Stimulated activated CD8-positive, alpha-beta memory T cell treated with anti-CD3 and anti-CD28 coated beads, Interleukin-4, amount 100 ng/mL, for 1 hour (primary cell): ENCODE measurements at regions not wholly inside any gene's neighbourhood (a gene's known extent, or its start where the extent isn't known, plus 50 kb on each side); places are given as distances from the start of the nearest gene placed in this dataset.
"Not testable (repeated sequence)": the region's sequence is repeated elsewhere in the genome, so short reads cannot be mapped to it uniquely, and the experiment has no call there.

Source experiments
- DNase-seq, 2 donors: peaks; one replicate each; pipeline ENCODE4 v3.0.0-alpha.2; 2020; ENCODE audit warnings: low read depth in 2 of 2, low spot score in 1 of 2

DNA sequence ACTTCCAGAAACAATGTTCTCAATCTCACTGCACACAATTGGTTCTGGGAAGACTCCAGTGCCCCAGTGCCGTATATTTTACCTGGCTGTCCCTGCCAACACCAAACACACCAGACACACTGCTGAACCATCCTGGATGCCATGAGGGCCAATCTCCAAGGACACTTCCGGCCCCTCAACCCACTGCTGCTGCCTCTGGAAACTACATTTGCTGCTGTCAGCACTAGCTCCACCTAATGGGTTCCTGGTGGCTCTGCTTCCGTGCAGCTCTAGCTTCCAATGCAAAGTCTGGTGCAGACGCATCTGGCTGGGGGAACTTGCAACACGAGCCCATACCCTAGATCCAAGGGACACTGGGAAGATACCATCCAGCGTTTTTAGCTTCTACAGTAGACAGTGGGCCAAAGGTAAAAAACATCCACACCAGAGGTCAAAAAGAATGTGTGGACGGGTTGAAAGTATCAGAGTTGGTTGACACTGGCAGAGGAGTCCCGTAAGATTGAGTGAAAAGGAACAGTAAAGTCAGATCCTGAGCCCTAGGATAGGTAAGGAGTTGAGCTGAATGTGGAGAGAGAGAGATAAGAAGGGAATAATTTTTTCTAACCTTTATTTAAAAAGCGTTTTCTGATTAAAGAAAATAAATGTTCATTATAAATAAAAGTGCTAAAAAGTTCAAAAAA lies 99.7 kb upstream of the KIF2A start:
- no peak for DNase-seq

DNA sequence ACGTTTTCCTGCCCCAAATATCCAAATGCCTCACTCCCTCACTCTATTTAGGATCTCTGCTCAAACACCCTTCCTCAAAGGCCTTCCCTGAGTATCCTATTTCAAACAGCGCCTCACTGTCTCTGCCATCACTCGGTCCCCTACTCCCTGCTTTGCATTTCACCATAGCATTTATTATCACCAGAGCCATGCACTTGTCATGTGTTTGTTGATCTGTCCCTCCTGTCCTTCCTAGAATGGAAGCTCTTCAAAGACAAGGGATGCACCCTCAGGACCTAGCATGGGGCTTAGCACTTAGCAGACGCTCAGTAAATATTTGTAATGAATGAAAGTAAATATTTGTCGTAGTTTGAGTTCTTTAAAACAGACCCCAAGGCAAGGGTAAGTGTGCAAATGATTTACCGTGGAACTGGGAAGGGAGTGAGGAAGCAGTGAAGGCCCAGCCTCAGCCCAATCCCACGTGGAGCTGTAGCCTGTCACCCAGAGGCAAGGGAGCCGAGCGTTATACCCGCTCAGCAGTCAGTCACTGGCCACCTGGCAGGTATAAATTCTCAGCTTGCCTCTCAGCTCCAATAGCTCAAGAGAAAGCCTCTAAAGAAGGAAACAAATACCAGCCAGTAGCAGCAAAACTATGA lies 97.7 kb upstream of the KIF2A start:
- no peak for DNase-seq

DNA sequence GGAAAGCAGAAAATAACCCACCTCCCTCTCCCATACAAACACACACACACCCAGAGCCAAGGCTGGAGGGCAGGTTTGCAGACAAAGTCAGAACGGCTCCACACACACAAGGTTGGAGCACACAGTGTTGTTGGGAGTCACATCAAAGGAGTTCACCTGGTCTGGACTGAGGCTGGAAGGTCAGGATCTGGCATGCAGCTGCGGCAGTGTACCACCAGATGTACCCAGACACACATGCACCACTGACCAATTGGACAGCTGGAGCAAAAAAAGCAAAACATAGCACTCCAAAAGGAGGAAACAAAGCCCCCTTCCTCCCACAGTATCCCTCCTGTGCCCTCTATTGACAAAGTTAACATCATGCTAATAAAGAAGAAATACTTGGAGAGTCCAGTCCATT lies 94.6 kb upstream of the KIF2A start:
- DNase-seq: no peak

DNA sequence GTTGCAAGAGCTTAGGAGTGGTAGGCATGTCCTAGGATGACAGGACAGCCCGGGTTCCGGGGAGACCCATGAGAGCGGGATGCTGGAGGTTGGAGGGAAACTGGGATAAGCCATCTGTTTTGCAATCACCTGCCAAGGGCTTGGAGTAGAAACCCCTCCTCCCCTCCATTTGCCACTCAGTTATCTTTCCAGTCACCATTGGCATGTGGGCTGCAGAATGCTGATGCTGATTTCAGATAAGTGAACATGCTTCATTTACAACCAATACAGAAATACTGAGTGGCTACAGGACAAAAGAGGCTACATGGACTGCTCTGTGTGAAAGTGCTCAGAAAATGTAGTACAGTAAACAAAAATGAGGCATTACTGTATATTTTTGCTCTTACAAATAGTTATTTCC lies 93.4 kb upstream of the KIF2A start:
- no peak for DNase-seq

DNA sequence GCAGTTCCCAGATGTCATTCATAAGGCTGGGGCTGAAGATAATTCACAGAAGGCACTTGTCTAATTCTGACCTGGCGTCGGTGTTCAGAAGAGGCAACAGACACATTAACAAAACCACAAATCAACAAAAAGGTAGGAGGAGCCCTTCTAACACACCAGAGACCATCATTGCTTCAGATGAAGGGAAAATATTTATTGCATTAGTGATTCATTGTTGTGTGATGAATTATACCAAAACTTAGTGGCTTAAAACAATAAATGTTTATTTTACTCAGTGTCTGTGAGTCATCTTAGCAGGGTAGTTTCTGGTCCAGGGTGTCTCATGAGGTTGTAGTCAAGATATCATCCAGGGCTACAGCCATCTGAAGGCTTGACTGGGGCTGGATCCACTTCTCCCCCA lies 91.3 kb upstream of the KIF2A start:
- DNase-seq: no peak

DNA sequence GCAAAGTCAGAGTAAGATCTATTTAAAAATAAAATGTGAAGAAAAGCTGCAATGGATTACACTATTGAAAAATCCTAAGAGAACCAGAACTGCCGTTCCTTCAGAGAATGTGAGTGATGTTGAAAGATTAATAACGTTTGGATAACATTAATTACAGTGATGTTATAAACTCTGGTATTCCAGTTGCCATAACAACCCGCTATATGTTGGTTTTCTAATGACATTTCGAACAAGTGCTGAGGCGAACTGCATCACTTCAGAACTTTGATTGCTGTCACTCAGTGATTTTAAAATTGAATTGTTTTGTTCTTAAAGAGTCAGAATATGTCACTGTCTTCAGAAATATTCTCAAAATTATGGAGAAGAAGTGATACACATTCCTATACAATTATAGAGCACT lies 89.4 kb upstream of the KIF2A start:
- DNase-seq: not testable (repeated sequence)

DNA sequence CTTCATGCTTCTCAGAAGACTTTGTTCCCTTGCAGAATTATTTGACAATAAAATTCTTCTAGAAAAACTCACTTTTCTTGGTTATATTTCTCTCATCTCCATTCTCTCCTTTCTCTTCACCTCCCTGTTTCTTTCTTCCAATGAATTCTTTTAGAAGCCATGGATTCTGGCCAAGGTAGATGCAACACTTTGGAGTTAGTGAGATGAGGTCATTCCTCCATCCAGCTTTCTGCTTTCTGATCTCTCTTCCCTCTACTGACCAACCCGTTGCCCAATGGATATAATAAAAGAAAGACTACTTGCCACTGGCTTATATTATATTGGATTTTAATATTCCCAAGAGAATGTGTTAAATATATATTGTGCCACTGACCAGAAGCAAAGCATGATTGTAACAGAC lies 88.9 kb upstream of the KIF2A start:
- DNase-seq: not testable (repeated sequence)

DNA sequence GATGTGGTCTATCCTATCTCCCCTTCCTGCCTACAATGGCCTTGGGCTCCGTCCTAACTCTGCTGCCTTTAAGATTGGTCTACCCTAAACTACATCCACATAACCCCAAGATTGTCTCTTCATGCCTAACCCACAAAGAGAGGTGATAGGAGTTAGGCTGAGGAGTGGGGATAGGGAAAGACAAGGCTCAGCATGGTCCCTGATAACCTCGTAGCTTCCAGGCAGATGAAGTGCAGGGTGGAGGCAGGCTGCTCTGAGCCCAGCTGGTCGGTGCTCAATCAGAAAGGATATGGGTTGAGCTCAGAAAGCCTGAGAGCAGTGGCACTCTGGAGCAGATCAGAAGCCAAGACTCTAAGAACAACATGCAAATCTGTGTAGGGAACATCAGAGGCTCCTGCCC lies 87.1 kb upstream of the KIF2A start:
- DNase-seq: not testable (repeated sequence)

DNA sequence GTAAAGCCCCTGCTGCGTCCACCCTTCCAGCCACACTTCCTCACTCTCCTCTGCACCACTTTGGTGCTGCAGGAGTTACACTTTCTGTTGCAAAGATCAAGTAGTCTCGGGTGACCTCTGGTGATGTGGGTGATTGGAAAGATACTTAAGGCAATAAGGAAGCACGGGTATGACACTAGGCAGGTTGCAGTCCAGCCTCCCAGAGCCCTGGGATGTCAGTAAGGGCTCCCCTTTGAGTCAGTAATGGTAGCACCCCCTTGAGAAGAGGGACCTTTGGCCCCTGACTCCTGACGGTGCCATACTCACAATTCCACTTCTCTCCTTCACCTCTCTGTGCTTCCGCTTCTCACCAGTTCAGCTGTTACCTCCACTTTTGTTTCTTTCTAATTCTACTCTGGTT lies 84.1 kb upstream of the KIF2A start:
- DNase-seq: not testable (repeated sequence)

DNA sequence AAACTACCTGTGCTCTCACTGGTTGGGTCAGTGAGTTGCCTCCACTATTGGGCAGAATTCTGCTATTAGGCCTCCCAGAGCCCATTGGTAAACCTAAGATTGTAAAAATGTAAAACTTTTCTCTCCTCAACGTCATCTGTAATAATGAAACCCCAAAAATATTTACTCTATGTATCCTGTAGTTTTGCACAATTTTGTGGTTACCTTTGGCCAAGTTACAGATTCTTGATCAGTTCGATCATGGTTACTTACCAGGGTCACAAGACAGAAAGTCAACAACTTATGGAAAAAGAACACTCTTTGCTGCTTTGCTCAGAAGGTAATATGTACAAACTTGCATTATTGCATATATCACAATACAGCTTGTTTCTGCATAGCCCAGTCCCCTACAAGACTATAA lies 83.7 kb upstream of the KIF2A start:
- not testable (repeated sequence) for DNase-seq

DNA sequence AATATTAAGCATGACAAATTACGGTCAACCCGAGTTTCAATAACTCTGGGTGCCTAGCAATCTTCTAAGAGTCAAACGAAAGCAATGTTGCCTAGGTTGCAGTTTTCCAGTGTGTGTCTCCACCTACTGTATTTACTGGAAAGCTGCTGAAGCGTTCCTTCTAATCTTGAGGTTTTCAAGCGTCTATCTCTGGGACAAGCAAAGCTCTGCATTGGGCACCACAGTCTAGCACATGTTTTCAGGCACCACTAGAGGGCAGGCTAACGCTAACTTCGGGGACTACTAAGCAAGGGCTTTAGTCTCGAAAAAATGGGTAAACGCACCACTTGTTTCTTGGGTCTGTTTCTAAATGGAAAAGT lies 82.7 kb upstream of the KIF2A start:
- peak; percentile 38 to 64 for DNase-seq

DNA sequence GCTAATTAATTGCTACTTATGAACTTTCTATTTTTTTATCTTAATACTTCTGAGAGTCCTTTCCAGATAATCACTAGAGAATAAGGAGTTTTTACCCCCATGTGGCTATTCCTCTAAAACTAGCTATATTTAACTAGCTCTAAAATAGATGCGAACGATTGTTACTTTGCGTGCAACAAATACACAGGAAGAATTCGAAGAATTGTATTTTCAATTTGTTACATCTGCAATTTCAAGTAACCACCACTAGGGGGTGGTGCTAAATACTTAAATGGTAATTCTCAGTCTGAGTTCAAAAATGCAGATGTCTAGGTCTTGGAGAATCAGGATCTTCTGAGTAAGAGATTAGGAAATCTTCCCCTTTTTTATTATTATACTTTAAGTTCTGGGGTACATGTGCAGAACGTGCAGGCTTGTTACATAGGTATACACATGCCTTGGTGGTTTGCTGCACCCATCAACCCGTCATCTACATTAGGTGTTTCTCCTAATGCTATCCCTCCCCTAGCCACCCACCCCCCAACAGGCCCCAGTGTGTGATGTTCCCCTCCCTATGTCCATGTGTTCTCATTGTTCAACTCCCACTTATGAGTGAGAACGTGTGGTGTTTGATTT lies 80.9 kb upstream of the KIF2A start:
- DNase-seq: not testable (repeated sequence)

DNA sequence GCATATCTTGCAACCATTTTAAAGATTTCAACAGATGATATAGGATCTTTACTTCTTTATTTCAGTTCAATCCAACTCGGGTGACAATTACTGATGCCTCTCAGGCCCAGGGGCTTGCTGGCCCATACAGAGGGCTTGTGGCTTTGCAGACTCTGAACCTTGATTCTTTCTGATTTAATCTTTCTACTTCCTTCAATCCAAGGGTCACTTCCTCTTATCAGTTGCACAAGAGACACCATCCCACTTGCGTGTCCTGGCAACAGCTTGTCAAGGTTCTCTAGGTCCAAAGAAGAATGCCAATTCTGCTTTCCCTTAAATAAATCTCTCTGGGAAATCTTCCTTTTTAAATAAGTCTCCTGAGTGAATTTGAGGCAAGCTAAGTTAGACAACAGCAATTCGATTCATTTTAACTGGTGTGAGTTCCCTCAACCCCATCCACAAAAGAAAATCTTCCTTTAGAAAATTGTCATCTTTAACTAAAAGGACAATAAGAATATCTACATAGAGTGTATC lies 75.1 kb upstream of the KIF2A start:
- DNase-seq: not testable (repeated sequence)

DNA sequence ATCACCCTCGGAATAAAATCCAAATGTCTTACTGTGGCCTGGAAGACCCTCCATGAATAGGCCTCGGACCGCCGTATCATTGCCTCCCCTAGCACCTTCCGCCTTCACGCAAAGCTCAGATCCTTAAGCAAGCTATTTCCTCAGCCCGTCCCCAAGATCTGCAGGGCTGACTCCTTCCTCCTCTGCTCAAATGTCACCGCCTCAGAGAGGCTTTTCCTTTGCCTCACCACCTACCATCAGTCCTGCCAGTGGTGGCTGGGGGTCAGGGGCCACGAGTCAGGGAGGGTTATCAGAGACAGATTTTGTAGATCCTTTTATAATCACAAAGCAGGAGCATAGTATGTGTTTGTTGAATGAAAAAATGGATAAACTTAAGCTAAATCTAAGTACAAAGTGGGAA lies 74.4 kb upstream of the KIF2A start:
- DNase-seq: no peak

DNA sequence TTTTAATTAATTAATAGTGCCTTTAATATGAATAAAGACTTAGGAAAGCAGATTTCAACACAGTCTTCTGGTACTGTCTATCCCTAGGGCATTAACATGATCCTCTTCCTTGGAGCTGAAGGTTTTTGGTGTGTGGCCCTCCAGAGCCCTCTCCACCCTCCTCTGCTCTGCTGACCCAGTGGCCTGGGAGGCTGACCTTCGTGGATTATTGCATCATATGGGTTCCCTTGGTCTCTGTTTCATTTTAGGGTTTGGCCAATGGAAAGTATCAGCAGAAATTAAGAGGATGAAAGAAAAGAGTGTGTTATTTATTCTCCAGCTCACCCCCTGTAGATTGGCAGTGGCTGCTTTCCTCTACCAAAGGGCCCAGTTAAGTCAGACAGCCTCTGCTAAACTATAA lies 73.8 kb upstream of the KIF2A start:
- DNase-seq: not testable (repeated sequence)

DNA sequence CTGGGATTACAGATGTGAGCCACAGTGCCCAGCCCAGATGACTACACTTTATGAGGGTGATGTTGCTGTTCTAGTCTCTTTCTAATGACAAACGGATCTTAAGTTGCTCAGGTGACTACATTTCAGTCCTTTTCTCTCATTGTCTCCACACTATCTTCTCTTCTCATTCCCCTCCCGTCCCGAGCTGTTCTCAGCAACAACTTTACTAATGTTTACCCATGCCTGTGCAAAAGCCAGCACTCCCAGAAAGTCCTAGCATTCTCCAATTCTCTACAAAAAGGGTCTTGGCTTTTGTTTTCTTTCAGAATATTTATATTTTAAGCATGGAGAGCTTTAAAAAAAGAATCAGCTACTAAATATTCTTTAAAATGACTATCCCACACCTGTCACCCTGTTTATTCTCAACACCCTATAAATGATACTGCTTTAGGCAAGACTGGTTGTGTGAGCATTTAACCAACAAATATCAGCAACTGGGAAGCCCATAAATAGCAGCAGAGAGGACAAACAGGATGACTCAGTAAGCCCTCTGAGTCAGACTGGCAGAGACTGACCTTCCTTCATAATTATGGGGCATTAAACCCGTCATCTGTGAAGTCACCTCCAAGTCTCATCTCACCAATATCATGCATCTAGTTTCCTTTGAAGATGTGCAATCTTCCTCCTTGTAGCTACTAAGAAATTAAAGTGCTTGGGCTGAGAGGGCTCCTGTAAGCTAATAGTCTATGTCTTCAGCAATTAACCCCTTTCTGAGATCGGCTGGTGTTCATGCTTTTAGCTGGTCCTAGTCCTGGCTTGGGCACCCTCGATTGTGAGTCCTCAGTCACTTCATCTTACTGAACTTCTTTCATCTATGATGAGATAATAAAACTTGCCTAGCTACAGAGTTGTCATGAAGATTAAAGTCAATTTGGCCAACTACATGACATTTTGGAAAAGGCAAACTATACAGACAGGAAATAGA lies 72.6 kb upstream of the KIF2A start:
- DNase-seq: not testable (repeated sequence)

DNA sequence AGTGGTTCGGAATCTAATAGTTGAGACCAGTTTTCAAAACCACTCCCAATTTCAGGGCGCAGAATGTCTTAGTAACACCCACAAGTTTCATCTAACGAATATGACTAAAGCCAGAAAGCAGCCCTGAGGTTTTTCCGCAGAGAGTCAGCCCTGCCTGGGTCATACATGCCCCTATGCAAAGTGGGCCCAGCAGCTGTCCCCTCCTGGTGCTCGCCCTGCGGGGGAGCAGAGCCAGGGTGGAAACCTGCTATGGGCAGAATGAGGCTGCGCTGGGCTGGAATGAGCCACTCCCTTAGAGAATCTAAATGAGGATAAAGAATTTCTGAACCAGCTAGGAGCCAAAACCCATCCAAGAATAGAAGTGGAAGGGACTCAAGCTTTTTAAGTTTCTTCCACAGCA lies 69.4 kb upstream of the KIF2A start:
- not testable (repeated sequence) for DNase-seq

DNA sequence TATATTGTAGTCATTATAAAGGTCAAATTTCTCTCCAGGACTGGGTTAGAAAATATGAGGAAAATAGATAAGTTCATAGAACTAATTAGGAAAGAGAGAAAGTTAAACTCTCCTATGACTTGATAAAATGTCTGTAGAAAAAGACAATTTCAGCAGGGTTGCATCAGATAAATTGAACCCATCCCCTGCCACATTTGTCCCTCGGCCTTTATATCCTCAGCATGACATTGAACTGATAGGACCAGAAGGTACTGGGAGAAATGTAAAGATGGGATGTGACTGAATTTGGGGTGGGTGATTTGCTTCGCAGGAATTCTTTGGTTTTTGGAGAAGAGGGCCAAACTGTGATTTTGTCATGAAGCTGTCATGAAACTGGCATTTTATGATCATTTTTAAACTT lies 68.1 kb upstream of the KIF2A start:
- DNase-seq: not testable (repeated sequence)

DNA sequence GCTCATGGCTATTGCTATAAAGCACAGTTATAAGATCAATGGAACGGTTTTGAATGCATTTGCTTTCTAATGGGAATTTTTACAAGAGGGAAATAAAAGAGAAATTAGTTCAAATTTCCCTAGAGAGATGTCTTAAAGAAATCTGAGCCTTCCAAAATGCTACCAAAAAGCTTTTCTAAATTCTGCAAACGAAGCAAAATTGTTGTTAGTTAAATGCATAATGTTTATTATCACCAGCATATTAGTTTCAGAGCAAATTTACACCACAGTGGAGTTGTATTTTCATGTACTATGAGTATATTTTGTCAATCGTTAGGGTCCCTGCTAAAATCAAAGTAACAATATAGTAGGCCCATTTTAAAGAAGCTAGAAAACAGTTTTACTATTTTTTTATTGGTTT lies 67.4 kb upstream of the KIF2A start:
- not testable (repeated sequence) for DNase-seq

DNA sequence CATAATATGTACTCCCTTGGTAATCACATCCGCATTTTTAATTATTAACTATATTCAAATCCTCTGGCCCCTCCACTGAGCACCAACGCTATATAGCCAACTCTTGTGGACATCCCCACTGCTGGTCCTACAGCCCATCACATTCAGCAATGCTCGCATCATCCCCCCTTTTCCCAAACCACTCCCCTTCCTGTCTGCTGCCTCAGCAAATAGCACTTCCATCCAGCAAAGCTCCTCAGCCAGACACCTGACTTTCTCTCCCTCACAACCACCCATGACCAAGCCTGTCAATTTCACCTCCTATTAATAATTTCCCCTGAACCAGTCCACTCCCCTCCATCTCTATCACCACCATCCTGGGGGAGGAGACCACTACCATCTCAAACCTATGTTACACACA lies 65.5 kb upstream of the KIF2A start:
- not testable (repeated sequence) for DNase-seq

DNA sequence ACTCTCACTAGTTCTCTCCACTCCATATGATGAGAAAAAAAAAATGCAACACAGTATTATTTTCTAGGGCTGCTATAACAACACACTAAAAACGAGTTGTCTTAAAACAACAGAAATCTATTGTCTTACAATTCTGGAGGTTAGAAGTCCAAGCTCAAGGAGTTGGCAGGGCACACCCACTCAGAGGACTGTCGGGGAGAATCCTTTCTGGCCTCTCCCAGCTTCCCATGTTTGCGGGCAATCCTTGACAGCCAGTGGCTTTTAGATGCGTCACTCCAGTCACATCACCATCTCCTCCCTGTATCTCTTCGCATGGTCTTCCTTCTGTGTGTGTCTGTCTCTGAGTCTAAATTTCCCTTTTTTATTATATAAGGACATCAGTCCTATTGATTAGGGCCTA lies 64.0 kb upstream of the KIF2A start:
- DNase-seq: not testable (repeated sequence)
